ENCODE measurements at regions not wholly inside any gene's neighbourhood (a gene's known extent, or its start where the extent isn't known, plus 50 kb on each side); places are given as distances from the start of the nearest gene placed in this dataset.

GRCh38 chr6:98131290-98131990 is 702.9 kb upstream of the POU3F2 start:
- TF ChIP-seq POLR2A (IDR thresholded peaks at IDR 0.05) (no peak), CTCF (IDR thresholded peaks at IDR 0.05) (no peak), EP300 (IDR thresholded peaks at IDR 0.05) (no peak), POLR2AphosphoS5 (IDR thresholded peaks at IDR 0.05) (no peak)

DNA sequence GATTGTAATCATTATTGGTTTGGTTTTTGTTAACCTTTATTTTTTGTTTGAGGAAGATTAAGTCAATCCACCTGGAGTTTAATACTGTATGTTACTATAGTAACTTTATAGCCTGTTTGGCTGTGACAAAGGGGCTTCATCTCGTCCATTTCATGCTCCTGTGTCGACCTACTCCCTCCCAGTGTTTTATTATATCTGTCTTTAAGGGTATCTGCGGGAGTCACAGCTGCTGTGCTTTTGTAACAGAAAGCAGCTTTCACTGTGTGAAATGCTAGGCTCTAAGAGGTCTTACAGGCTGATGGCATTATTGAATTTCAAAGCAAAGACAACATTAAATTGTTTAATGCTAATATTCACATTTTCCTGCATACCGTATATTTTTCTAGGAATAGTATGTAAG is 698.0 kb upstream of the POU3F2 start:
- Histone ChIP-seq H3K9me3 (no peaks in the 10 kb centered on the region), H3K4me3 (no peak overlapping the region), H3K27ac (no peak overlapping the region), H3K4me1 (no peaks in the 10 kb centered on the region), H3K27me3 (no peaks in the 10 kb centered on the region), H3K36me3 (no peaks in the 10 kb centered on the region)
- DNase-seq: no peak
- WGBS, 2 donors: 15% methylated on average over 4 of the region's 4 CpGs
- TF ChIP-seq POLR2A (IDR thresholded peaks at IDR 0.05) (no peak), CTCF (IDR thresholded peaks at IDR 0.05) (no peak), POLR2AphosphoS5 (IDR thresholded peaks at IDR 0.05) (no peak), EP300 (IDR thresholded peaks at IDR 0.05) (no peak)
- intact Hi-C loops (cut with DNase I): no loop called here

More at GRCh38 chr6:98131290-98131990, 702.9 kb upstream of the POU3F2 start:
- Histone ChIP-seq H3K4me1 (no peaks in the 10 kb centered on the region), H3K4me3 (no peak overlapping the region), H3K9me3 (no peaks in the 10 kb centered on the region), H3K36me3 (no peaks in the 10 kb centered on the region), H3K27me3 (no peaks in the 10 kb centered on the region), H3K27ac (no peak overlapping the region)
- intact Hi-C loops (cut with DNase I): no loop called here
- 39 to 66% methylated on average over 5 of the region's 5 CpGs for WGBS, 2 donors
- DNase-seq: no peak

DNA sequence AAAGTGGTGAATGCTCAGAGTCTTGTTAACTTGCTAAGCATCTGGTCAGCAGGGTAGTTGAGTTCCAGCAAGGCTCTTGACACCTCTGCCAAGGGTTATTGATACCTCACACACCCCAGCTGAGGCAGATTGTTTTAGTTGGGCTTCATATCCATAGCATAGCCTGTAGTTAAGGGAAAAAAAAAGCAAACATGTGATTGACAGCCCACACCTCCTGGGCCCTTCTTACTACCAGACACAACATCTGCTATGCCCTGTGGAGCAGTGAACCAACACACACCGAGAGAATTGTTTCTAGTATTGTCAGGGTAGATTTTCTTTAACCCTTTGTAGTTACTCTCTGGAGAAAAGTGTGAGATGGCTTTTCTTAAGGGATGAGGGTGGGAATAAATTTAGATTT is 697.0 kb upstream of the POU3F2 start:
- intact Hi-C loops (cut with DNase I): no loop called here

GRCh38 chr6:98142839-98143238 is 691.5 kb upstream of the POU3F2 start:
- intact Hi-C loops (cut with DNase I): no loop called here
- Histone ChIP-seq H3K36me3 (no peaks in the 10 kb centered on the region), H3K9me3 (no peaks in the 10 kb centered on the region), H3K27ac (no peak overlapping the region), H3K27me3 (no peaks in the 10 kb centered on the region), H3K4me1 (no peaks in the 10 kb centered on the region), H3K4me3 (no peak overlapping the region)
- 92 to 94% methylated on average over 6 of the region's 6 CpGs for WGBS, 2 donors
- TF ChIP-seq POLR2A (IDR thresholded peaks at IDR 0.05) (no peak), EP300 (IDR thresholded peaks at IDR 0.05) (no peak), POLR2AphosphoS5 (IDR thresholded peaks at IDR 0.05) (no peak), CTCF (IDR thresholded peaks at IDR 0.05) (no peak)
- DNase-seq: no peak

More for the DNA sequence above, 697.0 kb upstream of the POU3F2 start:
- H3K36me3 ChIP-seq: no peaks in the 10 kb centered on the region
- no peak for DNase-seq
- no peaks in the 10 kb centered on the region for H3K27me3 ChIP-seq
- no peak overlapping the region for H3K4me3 ChIP-seq
- TF ChIP-seq CTCF (IDR thresholded peaks at IDR 0.05) (no peak), EP300 (IDR thresholded peaks at IDR 0.05) (no peak)
- no peaks in the 10 kb centered on the region for H3K4me1 ChIP-seq
- no peaks in the 10 kb centered on the region for H3K9me3 ChIP-seq
- WGBS, 2 donors: 5 to 9% methylated on average over 1 of the region's 1 CpG
- H3K27ac ChIP-seq: no peak overlapping the region

GRCh38 chr6:98146656-98147055 is 687.7 kb upstream of the POU3F2 start:
- intact Hi-C loops (cut with DNase I): no loop called here
- TF ChIP-seq POLR2AphosphoS5 (IDR thresholded peaks at IDR 0.05) (no peak), EP300 (IDR thresholded peaks at IDR 0.05) (no peak), CTCF (IDR thresholded peaks at IDR 0.05) (no peak), POLR2A (IDR thresholded peaks at IDR 0.05) (no peak)
- DNase-seq: no peak
- no peaks in the 10 kb centered on the region for H3K9me3 ChIP-seq
- H3K27me3 ChIP-seq: no peaks in the 10 kb centered on the region
- H3K4me3 ChIP-seq: no peak overlapping the region
- no peaks in the 10 kb centered on the region for H3K4me1 ChIP-seq
- 52 to 75% methylated on average over 1 of the region's 1 CpG for WGBS, 2 donors
- H3K36me3 ChIP-seq: no peaks in the 10 kb centered on the region
- no peak overlapping the region for H3K27ac ChIP-seq

Measured in sigmoid colon (tissue), 6 donors.